HG02943 (cell line): ENCODE measurements at regions not wholly inside any gene's neighbourhood (a gene's known extent, or its start where the extent isn't known, plus 50 kb on each side); places are given as distances from the start of the nearest gene placed in this dataset.
"Not testable (repeated sequence)": the region's sequence is repeated elsewhere in the genome, so short reads cannot be mapped to it uniquely, and the experiment has no call there.

Experiments
- ATAC-seq: cut with Tn5 transposase; IDR thresholded peaks from one replicate; pipeline ENCODE4 v1.9.1; 2021; ENCODE audit warnings: mild to moderate bottlenecking, low read depth, moderate library complexity; ENCODE audit not compliant: unreplicated experiment

- ATAC-seq, result no peak
These were observed 132.6 kb downstream of the CUL2 start for GRCh38 chr10:34957531-34957930.

- no peak for ATAC-seq
These were observed 133.4 kb downstream of the CUL2 start for GRCh38 chr10:34956756-34957155.

GRCh38 chr10:34955391-34955790, 134.8 kb downstream of the CUL2 start:
- no peak for ATAC-seq

DNA sequence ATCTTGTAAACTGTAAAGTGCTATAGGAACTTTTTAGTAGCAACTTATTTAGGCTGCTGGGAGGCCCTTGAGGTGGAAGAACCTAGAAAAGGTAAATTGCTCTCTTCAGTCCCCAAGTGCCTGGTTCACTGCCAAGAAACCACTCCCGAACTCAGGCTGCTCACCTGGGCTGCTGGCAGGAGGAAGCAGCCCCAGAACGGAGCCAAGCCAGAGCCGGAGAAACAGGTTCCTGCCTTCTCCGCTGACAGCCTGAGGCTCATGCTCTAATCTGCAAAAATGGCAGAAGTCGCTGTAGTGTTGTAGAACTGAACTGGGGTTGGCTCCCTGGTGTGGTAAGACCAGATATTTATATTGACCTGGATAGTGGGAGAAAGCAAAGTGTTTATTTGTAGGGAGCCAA, 136.0 kb downstream of the CUL2 start:
- no peak for ATAC-seq

- not testable (repeated sequence) for ATAC-seq
These were observed 136.3 kb upstream of the PARD3 start for GRCh38 chr10:34951263-34951887.

- not testable (repeated sequence) for ATAC-seq
These were observed 130.9 kb upstream of the PARD3 start for GRCh38 chr10:34945951-34946522.

- peak; percentile 59 for ATAC-seq
These were observed 126.6 kb upstream of the PARD3 start for GRCh38 chr10:34941471-34942357.

- no peak for ATAC-seq
These were observed 125.3 kb upstream of the PARD3 start for GRCh38 chr10:34940436-34940835.

DNA sequence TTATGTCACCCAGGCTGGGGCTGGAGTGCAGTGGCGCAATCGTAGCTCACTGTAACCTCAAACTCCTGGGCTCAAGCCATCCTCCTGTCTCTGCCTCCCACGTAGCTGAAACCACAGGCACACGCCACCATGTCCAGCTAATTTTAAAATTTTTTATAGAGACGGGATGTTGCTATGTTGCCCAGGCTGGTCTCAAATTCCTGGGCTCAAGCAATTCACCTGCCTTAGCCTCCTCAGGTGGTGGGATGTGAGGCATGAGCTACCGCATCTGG, 123.2 kb upstream of the PARD3 start:
- ATAC-seq, result no peak

DNA sequence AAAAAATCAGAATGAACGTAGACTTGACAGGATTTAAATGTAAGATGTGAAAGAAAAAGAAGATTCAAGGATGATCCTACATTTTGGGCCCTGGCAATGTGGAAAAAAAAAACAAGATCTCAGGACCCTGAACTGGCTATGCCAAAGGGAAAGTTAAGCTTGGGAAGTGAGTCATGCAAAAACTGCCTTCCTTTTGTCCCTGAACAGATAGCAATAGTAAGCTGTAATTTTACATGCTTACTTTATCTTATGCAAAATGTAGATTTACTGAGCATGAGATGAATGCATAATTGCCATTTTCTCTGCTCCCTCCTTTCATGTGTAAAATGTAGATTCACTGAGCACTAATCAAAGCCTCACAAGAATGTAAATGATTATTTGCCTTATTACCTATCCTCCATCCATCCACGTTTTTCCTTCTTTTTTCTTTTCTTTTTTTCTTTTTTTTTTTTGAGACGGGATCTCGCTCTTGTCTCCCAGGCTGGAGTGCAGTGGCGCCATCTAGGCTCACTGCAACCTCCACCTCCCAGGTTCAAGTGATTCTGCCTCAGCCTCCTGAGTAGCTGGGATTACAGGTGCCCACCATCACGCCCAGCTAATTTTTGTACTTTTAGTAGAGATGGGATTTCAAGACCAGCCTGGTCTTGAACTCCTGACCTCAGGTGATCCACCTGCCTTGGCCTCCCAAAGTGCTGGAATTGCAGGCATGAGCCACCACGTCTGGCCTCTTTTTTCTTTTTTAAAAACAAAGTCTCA, 122.7 kb upstream of the PARD3 start:
- ATAC-seq, result not testable (repeated sequence)

GRCh38 chr10:34936061-34936460, 121.0 kb upstream of the PARD3 start:
- ATAC-seq, result no peak

- no peak for ATAC-seq
These were observed 118.6 kb upstream of the PARD3 start for GRCh38 chr10:34933676-34934075.

- no peak for ATAC-seq
These were observed 117.1 kb upstream of the PARD3 start for GRCh38 chr10:34932235-34932634.

- no peak for ATAC-seq
These were observed 116.1 kb upstream of the PARD3 start for GRCh38 chr10:34931216-34931615.

DNA sequence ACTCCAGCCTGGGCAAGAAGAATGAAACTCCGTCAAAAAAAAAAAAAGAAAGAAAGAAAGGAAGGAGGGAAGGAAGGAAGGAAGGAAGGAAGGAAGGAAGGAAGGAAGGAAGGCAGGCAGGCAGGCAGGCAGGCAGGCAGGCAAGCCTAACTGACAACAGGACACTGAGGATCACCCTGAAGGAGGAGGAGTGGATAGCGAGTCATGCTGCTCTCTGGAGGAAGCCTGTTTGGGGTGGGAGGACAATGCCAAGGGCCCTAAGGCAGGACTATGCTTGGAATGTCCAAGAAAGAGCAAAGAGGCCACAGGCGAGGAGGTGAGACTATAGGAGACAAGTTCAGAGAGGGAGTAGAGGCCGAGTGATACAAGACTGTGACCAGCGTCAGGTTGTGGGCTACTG, 107.0 kb upstream of the PARD3 start:
- ATAC-seq, result no peak

DNA sequence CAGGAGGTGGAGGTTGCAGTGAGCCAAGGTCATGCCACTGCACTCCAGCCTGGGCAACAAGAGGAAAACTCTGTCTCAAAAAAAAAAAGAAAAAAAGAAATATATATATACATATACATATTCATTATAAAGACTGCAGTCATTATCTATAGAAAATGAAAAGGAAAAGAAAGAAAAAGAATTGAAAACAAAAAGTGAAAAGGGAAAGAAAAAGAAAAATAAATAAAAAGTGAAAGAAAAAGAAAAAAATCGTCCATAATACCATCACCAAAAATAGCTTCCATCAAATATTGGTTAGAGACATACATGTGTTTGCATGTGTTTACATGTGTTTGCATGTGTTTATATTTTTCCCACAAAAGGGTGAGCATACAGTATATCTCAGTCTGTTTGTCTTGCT, 105.5 kb upstream of the PARD3 start:
- ATAC-seq, result no peak

- no peak for ATAC-seq
These were observed 103.8 kb upstream of the PARD3 start for GRCh38 chr10:34918776-34919315.

DNA sequence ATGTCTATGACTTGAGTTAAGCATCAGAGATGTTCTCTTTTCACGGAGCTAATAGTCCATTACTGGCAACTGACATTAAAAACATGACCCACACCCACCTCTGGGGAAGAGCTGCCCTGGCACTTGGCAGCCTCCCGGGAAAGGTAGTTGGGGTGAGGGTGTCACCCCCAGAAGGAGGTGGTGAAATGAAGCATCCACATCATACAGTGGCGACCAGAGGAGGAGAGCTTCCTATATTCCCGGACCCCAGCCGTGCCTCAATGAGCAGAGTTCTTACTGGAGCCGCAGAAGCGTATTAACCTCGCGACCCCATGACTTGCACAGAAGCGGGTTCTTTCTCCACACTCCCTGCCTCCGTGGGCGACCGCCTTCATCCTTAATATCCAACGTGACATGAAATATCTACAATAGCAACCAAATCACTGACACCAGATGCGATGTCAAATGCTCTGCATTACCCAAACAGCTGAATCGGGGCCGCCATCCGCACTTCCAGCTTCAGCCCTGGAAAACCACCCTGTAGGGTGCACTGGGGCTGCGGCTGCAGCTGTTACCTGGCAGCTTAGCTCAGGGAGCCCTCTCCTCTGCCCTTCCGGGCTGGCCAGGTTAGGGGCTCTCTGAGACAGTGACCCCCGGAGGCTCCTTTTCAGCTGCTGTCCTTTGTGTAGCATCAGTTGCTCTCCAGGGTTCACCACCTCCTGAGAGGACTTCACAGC, 103.1 kb upstream of the PARD3 start:
- no peak for ATAC-seq

DNA sequence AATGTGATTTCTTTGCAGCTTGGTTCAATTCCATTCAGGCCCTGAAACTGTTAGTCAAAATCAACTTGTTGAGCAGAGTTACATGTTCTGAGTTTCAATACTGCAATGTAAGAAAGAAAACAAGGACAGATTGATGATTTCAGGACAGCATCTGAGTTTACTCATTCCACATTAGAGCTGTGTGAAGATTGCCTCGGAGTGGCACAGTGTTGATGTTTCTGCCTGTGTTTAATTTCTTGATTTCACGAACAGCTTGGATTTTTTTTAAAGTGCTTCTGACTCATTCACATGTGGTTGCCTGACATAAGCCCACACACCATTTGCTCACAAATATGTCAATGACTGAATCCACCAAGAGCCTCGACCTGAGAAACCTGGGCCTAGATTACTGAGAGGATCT, 101.2 kb upstream of the PARD3 start:
- ATAC-seq, result no peak

GRCh38 chr10:34912771-34913170, 97.7 kb upstream of the PARD3 start:
- no peak for ATAC-seq
